ENCODE measurements at regions not wholly inside any gene's neighbourhood (a gene's known extent, or its start where the extent isn't known, plus 50 kb on each side); places are given as distances from the start of the nearest gene placed in this dataset.

GRCh38 chr1:88537787-88538186 is 146.3 kb upstream of the PKN2 start (continued):
- TF ChIP-seq RXRA (IDR thresholded peaks at IDR 0.05) (no peak), EGR1 (IDR thresholded peaks at IDR 0.05; ENCODE audit: low read depth in 2 of 2) (no peak), HNF4A (conservative IDR thresholded peaks at IDR 0.05) (no peak), TAF1 (conservative IDR thresholded peaks at IDR 0.05) (no peak), GABPA (IDR thresholded peaks at IDR 0.05 in 1 of 2, conservative IDR thresholded peaks at IDR 0.05 in 1 of 2) (no peak)

GRCh38 chr1:88538222-88538899 is 145.7 kb upstream of the PKN2 start:
- Histone ChIP-seq H3K9me3 (ENCODE audit: control insufficient read depth in 4 of 4, low read length in 3 of 4) (no peaks in the 10 kb centered on the region), H3K9ac (ENCODE audit: low read depth in 1 of 2, low read length in 2 of 2) (no peak overlapping the region), H3K27me3 (ENCODE audit: control insufficient read depth in 4 of 4, insufficient read depth in 4 of 4, low read length in 3 of 4) (no peaks in the 10 kb centered on the region), H3K36me3 (ENCODE audit: control insufficient read depth in 4 of 4, insufficient read depth in 3 of 4, low read depth in 1 of 4, low read length in 3 of 4) (no peaks in the 10 kb centered on the region), H3K4me3 (ENCODE audit: low read depth in 1 of 3, low read length in 3 of 3) (no peak overlapping the region), H3K4me1 (ENCODE audit: control insufficient read depth in 4 of 4, insufficient read depth in 4 of 4, low read length in 3 of 4) (peaks cover 7 to 43% (median 32%) of the 10 kb centered on the region in 4 donors), H3K27ac (ENCODE audit: low read depth in 1 of 2, low read length in 2 of 2) (no peak overlapping the region)
- no peak for DNase-seq (ENCODE audit: low spot score)
- WGBS = 25% methylated on average over 2 of the region's 2 CpGs
- TF ChIP-seq SP1 (IDR thresholded peaks at IDR 0.05) (peak; percentile 44), RAD21 (IDR thresholded peaks at IDR 0.05) (peak in 1 of 2 donors; percentile 21), MAX (IDR thresholded peaks at IDR 0.05) (peak; percentile 35), EGR1 (IDR thresholded peaks at IDR 0.05; ENCODE audit: low read depth in 2 of 2) (no peak), YY1 (IDR thresholded peaks at IDR 0.05) (peak; percentile 77), RXRA (IDR thresholded peaks at IDR 0.05) (peak in 1 of 2 donors; percentile 22), ATF3 (IDR thresholded peaks at IDR 0.05) (no peak), HNF4A (conservative IDR thresholded peaks at IDR 0.05) (peak; percentile 29 to 37), TAF1 (conservative IDR thresholded peaks at IDR 0.05) (no peak), CTCF (IDR thresholded peaks at IDR 0.05; ENCODE audit: low read depth, low read length, missing input control) (no peak), REST (IDR thresholded peaks at IDR 0.05) (no peak), FOXA1 (IDR thresholded peaks at IDR 0.05) (no peak), ZBTB33 (IDR thresholded peaks at IDR 0.05) (no peak), HNF4G (IDR thresholded peaks at IDR 0.05) (no peak), JUND (IDR thresholded peaks at IDR 0.05) (no peak), NR2F2 (IDR thresholded peaks at IDR 0.05) (no peak), FOXA2 (IDR thresholded peaks at IDR 0.05) (no peak), GABPA (IDR thresholded peaks at IDR 0.05 in 1 of 2, conservative IDR thresholded peaks at IDR 0.05 in 1 of 2) (no peak)
